GM18505 (cell line): ENCODE measurements at regions not wholly inside any gene's neighbourhood (a gene's known extent, or its start where the extent isn't known, plus 50 kb on each side); places are given as distances from the start of the nearest gene placed in this dataset.

Experiments
- ATAC-seq: cut with Tn5 transposase; IDR thresholded peaks from one replicate; pipeline ENCODE4 v1.9.1; 2021; ENCODE audit not compliant: unreplicated experiment
- POLR2A ChIP-seq: IDR thresholded peaks from 4 replicates; pipeline ENCODE4 v1.6.1; 2011; ENCODE audit warnings: borderline replicate concordance; ENCODE audit not compliant: insufficient read depth, insufficient read length; ENCODE audit errors: extremely low read depth

DNA sequence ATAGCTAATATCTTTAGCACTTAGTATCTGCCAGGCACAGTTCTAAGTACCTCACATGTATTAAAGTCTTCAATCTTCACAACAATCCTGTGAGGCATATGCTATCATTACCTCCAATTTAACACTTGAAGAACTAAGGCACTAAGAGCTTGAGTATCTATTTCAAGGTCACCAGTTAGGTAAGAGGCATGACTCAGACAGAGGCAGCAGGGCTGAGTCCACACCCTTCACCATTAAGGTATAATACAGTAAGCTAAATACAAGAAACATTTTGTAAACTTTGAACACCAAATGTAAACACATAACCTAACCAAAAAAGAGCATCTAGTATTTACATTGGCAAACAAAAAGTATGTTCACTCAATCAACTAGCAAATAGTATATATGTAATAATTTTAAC, 1410.9 kb downstream of the PCDH18 start:
- ATAC-seq = no peak
- TF ChIP-seq POLR2A = no peak

DNA sequence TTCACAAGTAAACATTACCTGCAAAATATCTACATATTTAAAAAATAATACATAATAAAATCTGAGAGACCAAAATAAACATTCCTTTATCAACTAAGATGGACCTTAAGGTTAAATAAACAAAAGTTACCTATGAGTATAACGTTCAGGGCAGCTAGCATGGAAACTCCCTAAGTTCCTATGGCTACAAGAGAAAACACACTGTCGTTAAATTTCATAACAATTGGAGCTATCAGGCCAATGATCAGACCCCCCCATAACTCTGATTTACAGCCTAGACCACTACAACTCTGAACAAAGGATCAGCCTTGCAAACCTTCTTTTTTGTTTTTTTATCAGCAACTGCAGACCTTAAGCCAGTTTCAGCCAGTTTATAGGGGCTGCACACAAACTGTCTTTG, 1418.4 kb downstream of the PCDH18 start:
- ATAC-seq = no peak
- no peak for TF ChIP-seq POLR2A

DNA sequence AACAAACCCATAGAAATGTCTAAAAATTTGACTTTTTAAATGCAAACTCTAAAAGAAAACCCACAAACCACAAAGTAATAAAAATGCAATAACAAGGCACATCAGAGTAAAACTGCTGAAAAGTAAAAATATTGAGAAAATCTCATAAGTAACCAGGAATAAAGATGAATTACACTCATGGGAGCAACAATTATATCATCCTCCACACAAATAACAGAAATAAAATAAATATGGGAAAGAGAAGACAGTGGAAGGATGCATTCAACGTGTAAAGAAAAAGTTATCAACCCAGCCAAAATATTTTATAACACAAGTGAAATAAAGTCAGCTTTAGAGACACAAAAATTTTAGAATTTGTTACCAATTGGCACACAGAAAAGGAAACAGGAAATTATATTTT, 1420.2 kb downstream of the PCDH18 start:
- TF ChIP-seq POLR2A = no peak
- ATAC-seq = no peak

DNA sequence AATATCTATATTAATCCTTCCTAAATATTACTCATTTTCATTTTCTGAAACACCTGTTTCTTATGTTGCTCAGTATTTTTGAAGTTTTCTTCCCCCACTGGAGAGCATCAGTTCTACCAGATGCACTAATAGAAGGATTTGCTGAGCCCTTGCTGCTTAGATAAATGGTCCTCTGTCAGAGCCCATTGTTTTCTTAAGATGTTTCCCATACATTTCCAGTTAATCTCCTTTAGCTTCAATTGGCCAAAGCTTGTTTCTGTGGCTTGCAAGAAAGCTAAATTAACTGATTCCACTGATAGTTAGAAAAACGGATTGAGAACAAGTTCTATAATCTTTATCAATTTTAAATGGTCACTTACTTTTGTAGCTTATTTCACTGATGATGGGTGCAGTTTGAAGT, 1425.5 kb downstream of the PCDH18 start:
- ATAC-seq = no peak
- TF ChIP-seq POLR2A = no peak

DNA sequence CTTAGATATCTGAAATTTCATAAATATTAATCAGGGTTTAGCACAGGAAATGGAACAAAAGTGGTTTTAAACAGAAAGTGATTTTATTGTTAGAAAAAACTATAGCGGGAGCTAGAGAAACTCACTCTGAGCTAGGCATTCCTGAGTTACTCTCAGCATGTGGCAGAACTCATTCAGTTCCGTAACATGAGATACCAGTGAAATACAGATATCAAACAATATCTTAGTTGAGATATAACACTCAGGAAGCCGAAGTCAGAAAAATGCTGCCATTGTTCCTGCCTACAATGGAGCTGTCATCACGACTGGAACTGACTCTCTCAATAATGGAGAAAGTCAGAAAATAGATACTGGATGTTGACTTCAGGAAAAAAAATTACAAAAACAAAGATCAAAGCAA, 1428.7 kb downstream of the PCDH18 start:
- ATAC-seq = no peak
- TF ChIP-seq POLR2A = no peak

DNA sequence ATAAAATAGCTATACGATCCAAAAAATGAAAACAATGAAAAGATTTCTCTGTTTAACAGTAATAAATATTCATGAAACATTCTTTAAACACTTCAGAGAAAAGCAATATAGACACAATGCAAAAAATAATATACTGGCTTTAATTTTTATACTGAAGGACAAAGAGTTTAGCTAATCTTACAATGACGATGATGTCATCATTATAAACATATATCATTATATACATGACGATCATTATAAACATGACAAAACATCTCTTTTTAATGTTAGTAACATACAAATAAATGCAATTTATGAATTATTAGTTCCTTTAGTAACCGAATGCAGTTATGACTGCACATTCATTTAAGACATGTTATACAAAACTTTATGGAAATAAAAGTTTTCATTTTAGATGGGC, 1434.6 kb downstream of the PCDH18 start:
- no peak for TF ChIP-seq POLR2A
- no peak for ATAC-seq

DNA sequence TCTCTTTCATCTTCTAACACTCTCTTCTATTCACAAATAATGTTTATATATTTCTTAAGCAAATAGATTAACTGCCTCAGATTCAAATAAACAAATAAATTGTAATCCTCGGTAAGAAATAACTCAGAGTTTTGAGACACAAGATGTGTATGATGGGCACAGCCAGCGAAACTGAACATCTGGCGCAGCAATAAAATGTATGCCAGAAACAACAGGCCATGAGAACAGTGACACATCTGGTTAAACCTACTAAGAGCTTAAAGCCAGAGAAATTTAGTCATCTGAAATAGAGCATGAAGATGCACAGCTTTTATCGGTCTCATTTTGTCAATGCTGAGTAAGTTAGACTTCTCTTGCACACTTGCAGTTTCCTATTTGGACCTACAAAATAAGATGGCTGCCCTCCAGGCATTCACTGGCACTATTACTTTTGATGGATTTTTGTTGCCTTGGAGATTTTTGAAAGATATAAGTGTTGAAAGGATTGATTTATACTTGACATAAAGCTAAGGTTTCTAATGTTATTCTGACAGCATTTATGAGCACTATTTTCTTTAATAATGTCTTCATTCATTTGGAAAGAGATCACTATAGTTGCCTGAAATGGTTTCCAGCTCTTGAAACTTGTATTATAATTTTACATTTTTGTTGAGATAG, 1444.0 kb downstream of the PCDH18 start:
- TF ChIP-seq POLR2A = no peak
- ATAC-seq = no peak

DNA sequence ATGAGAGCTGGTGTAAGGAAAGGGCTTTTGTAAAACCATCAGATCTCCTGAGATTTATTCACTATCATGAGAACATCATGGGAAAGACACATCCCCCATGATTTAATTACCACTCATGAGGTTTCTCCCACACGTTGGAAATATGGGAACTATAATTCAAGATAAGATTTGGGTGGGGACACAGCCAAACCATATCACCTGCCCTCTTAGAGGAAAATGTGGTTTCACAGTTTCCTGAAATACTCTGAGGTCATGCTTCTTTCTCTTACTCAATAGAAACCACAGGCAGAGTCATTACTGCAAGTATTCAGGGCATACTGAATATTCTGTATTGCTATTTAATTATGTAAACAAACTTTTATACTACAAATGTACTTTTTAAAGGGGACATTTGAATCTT, 1453.3 kb downstream of the PCDH18 start:
- ATAC-seq = no peak
- no peak for TF ChIP-seq POLR2A

DNA sequence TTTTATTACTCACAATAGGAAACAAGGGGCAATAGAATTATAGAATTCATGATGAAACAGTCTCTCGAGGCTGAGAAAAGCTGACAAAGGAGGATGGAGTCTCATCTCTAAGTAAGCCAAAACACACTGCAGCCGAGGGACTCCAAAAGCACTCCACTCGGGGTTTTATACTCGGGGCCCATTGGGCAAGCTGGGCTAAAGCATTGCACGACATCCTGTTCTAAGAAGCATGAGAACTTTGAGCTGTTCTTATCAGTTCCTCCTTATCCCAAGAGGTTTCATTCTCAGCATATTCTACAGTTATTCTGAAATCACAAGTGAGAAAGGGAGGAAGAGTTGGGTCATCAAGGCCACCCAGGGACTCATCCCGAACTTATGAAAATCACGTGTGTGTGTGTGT, 1475.5 kb downstream of the PCDH18 start:
- no peak for ATAC-seq
- TF ChIP-seq POLR2A = no peak

DNA sequence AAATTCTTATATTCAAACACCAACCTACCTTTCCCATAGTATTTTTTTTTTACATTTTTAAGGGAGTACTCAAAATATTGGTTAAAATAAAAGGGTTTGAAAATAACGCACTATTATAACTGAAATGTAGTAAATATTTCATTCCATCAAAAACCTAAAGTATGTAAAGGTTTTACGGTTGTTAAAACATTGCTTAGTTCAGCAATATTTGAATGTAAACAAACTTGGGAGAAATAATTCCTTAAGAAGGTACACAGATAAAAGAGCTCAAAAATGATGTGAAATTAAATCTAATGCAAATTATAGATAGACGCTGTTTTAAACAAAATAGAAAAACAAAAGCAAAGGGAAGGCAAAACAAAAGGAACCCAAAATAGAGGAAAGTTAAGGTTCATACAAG, 1476.9 kb downstream of the PCDH18 start:
- no peak for ATAC-seq
- no peak for TF ChIP-seq POLR2A

DNA sequence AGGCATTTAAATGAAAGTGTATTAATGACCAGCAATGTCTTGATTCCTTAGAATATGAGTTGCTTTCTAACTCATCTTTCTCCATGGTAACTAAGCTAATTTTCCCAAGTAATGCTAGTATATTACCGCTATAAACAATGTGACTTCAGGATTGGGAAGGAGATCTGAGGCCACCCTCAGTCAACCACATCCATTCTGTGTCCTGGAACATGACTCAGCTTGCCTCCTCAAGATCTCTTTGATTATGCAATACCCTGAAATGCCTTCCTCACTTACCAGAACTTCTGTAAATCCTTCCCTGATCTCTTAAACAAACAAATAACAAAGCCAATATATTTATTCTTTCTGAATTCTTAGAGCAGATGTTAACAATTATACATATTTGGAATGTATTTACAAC, 1495.5 kb downstream of the PCDH18 start:
- no peak for TF ChIP-seq POLR2A

DNA sequence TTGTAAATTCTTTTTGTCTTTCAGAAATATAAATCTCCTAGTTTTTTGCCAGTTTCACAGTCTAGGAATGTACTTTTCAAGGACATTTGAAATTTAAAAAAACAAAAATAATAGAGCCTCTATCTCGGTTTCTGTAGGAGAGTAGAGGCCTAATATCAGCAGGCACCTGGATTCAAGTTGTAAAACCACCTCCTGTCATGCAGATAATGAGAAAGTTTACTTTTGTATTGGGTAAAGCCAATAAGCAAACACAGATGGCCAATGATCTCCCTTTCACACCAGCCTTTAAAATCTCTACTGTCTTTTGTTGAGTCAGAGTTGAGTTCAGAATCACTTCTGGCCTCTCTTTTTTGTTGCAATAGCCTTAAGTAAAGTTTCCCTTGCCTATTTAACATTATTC, 1499.9 kb downstream of the PCDH18 start:
- TF ChIP-seq POLR2A = no peak
- no peak for ATAC-seq

More for the DNA sequence above, 1495.5 kb downstream of the PCDH18 start:
- no peak for ATAC-seq

DNA sequence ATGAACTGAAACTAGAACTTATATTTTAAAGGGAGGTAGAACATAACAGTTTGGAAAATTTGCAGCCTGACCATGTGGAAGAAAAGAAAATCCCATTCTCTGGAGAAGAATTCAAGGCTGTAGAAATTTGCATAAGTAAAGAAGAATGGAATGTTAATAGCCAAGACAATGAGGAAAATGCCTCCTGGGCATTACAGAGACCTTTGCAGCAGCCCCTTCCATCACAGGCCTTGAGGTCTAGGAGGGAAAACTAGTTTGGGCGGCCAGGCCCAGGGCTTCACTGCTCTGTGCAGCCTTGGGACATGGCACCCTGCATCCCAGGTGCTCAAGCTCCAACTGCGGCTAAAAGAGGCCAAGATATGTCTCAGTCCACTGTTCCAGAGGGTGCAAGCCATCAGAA, 1506.8 kb downstream of the PCDH18 start:
- TF ChIP-seq POLR2A = no peak
- no peak for ATAC-seq

DNA sequence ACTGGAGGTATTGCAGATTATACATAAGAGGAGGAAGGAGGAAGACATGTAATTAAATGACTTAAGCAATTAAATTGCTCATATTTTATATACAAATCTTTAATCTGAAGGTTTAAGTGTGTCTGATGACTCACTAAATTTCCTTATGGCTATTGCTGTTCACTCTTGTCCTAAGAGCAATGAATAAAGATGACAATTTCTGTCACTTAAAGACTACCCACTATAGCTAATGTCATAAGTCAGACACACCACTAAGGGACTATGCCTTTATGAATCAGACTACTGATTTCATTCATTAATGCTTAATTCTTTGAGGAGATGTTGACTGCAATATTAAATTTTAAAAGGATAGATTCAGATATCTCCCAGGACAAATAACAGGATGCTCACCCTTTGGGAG, 1514.7 kb downstream of the PCDH18 start:
- no peak for ATAC-seq
- no peak for TF ChIP-seq POLR2A

DNA sequence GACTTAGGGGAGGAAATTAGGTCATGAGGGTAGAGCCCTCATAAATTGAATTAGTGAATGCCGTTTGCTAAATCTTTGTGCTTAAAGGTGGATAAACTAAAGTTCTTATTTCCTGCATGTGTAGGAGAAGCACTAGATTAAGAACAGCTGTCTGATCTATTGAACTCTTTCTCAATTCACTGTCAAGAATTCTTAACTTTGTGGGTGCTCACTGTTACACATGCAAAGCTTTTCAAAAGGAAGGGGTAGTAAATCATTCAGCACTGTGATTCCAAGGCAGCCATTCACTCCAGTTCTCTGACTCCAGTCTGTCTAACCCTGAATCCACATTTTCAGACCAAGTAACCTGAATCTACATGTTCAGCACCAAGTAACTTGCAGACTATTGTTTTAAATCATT, 1520.1 kb downstream of the PCDH18 start:
- ATAC-seq = no peak
- no peak for TF ChIP-seq POLR2A
